ENCODE measurements at regions not wholly inside any gene's neighbourhood (a gene's known extent, or its start where the extent isn't known, plus 50 kb on each side); places are given as distances from the start of the nearest gene placed in this dataset.

GRCh38 chr4:62913065-62913464 is 1496.2 kb downstream of the TECRL start:
- Histone ChIP-seq H3K36me3 (no peaks in the 10 kb centered on the region), H3K4me1 (no peaks in the 10 kb centered on the region), H3K27me3 (no peaks in the 10 kb centered on the region), H3K4me3 (no peak overlapping the region), H3K9me3 (no peaks in the 10 kb centered on the region), H3K27ac (no peak overlapping the region)
- no peak for ATAC-seq
- TF ChIP-seq, protein P1, sequence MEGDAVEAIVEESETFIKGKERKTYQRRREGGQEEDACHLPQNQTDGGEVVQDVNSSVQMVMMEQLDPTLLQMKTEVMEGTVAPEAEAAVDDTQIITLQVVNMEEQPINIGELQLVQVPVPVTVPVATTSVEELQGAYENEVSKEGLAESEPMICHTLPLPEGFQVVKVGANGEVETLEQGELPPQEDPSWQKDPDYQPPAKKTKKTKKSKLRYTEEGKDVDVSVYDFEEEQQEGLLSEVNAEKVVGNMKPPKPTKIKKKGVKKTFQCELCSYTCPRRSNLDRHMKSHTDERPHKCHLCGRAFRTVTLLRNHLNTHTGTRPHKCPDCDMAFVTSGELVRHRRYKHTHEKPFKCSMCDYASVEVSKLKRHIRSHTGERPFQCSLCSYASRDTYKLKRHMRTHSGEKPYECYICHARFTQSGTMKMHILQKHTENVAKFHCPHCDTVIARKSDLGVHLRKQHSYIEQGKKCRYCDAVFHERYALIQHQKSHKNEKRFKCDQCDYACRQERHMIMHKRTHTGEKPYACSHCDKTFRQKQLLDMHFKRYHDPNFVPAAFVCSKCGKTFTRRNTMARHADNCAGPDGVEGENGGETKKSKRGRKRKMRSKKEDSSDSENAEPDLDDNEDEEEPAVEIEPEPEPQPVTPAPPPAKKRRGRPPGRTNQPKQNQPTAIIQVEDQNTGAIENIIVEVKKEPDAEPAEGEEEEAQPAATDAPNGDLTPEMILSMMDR (IDR thresholded peaks at IDR 0.05) = no peak
- intact Hi-C loops (cut with DNase I) = no loop called here
- DNase-seq = no peak

GRCh38 chr4:62912531-62912930 is 1496.7 kb downstream of the TECRL start:
- DNase-seq (peak in 1 of 4 donors; percentile 2), ATAC-seq (no peak)
- H3K4me3 ChIP-seq = no peak overlapping the region
- TF ChIP-seq, protein P1 (IDR thresholded peaks at IDR 0.05) = no peak
- no peaks in the 10 kb centered on the region for H3K9me3 ChIP-seq
- no peak overlapping the region for H3K27ac ChIP-seq
- no peaks in the 10 kb centered on the region for H3K36me3 ChIP-seq
- no peaks in the 10 kb centered on the region for H3K4me1 ChIP-seq
- H3K27me3 ChIP-seq = no peaks in the 10 kb centered on the region
- intact Hi-C loops (cut with DNase I) = no loop called here

- Histone ChIP-seq H3K36me3 (no peaks in the 10 kb centered on the region), H3K9me3 (no peaks in the 10 kb centered on the region), H3K4me3 (no peak overlapping the region), H3K27me3 (no peaks in the 10 kb centered on the region), H3K27ac (no peak overlapping the region), H3K4me1 (no peaks in the 10 kb centered on the region)
- no peak for DNase-seq
- intact Hi-C loops (cut with DNase I) = no loop called here
- TF ChIP-seq, protein P1 (IDR thresholded peaks at IDR 0.05) = no peak
- no peak for ATAC-seq
Observed at GRCh38 chr4:62909238-62909637, 1500.0 kb downstream of the TECRL start.

DNA sequence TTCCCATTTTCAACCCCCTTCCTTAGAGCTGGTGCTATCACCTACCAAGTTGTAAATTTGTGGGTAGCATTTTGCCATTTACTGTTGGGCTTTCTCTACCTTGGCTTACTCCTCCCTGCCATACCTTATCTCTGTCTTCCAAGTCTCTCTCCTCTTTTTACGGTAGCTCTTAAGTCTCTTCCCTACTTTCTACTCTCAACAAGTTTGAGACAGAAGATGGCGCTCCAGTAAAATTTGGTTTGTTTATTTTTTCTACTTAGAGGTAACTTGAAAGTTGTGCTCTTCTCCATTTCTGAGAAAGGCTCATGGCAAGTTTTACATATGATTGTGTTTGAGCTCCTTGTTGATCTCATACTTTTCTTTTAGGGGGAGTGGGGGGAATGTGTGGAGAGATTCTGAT is 1508.1 kb downstream of the TECRL start:
- Histone ChIP-seq H3K36me3 (no peaks in the 10 kb centered on the region), H3K4me1 (no peaks in the 10 kb centered on the region), H3K9me3 (peaks cover 0 to 17% of the 10 kb centered on the region in 2 donors), H3K27me3 (no peaks in the 10 kb centered on the region), H3K4me3 (no peak overlapping the region), H3K27ac (no peak overlapping the region)
- intact Hi-C loops (cut with DNase I) = no loop called here
- DNase-seq = no peak
- ATAC-seq = no peak
- TF ChIP-seq, protein P1 (IDR thresholded peaks at IDR 0.05) = no peak

DNA sequence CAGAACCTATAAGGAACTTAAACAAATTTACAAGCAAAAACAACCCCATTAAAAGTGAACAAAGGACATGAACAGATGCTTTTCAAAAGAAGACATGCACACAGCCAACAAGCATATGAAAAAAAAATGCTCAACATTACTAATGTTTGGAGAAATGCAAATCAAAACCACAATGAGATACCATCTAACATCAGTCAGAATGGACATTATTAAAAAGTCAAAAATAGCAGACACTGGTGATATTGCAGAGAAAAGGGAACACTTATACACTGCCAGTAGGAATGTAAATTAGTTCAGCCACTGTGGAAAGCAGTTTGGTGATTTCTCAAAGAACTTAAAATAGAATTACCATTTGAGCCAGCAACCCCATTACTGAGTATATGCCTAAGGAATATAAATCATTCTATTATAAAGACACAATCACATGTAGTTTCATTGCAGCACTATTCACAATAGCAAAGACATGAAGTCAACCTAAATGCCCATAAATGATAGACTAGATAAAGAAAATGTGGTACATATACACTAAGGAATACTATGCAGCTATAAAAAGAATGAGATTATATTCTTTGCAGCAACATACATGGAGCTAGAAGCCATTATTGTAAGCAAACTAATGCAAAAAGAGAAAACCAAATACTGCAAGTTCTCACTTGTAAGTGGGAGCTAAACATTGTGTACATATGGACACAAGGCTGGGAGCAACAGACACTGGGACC is 1509.4 kb downstream of the TECRL start:
- H3K4me1 ChIP-seq = no peaks in the 10 kb centered on the region
- ATAC-seq (no peak), DNase-seq (no peak)
- TF ChIP-seq, protein P1 (IDR thresholded peaks at IDR 0.05) = no peak
- intact Hi-C loops (cut with DNase I) = no loop called here
- no peaks in the 10 kb centered on the region for H3K27me3 ChIP-seq
- no peak overlapping the region for H3K4me3 ChIP-seq
- peaks cover 0 to 17% of the 10 kb centered on the region in 2 donors for H3K9me3 ChIP-seq
- H3K36me3 ChIP-seq = no peaks in the 10 kb centered on the region
- no peak overlapping the region for H3K27ac ChIP-seq
